ENCODE measurements at regions not wholly inside any gene's neighbourhood (a gene's known extent, or its start where the extent isn't known, plus 50 kb on each side); places are given as distances from the start of the nearest gene placed in this dataset.
A peak's percentile ranks its signal among the peaks of the same experiment; 100 is the strongest.

GRCh38 chr13:27007166-27007565 is 164.4 kb downstream of the USP12 start:
- Histone ChIP-seq H3K27ac (no peak overlapping the region), H3K27me3 (no peaks in the 10 kb centered on the region), H3K4me3 (peak overlapping the region; percentile 12 to 46 (median 30)), H3K36me3 (no peaks in the 10 kb centered on the region), H3K9me3 (no peaks in the 10 kb centered on the region), H3K4me1 (peaks cover 0 to 7% (median 0%) of the 10 kb centered on the region in 3 donors)
- ATAC-seq = peak; percentile 12 to 31 (median 18)
- FAIRE-seq = no peak
- 15 to 19% methylated on average over 12 of the region's 12 CpGs for WGBS, 2 donors
- peak in 3 of 6 donors; percentile 12 to 48 (median 44) for DNase-seq
- intact Hi-C loops (cut with DNase I) = loop anchor here in 1 of 3 donors (10.0 kb wide), 1 partner anchor 348 kb away; no protein-coding TSS in a partner anchor
- TF ChIP-seq CTCF (IDR thresholded peaks at IDR 0.05) = no peak

DNA sequence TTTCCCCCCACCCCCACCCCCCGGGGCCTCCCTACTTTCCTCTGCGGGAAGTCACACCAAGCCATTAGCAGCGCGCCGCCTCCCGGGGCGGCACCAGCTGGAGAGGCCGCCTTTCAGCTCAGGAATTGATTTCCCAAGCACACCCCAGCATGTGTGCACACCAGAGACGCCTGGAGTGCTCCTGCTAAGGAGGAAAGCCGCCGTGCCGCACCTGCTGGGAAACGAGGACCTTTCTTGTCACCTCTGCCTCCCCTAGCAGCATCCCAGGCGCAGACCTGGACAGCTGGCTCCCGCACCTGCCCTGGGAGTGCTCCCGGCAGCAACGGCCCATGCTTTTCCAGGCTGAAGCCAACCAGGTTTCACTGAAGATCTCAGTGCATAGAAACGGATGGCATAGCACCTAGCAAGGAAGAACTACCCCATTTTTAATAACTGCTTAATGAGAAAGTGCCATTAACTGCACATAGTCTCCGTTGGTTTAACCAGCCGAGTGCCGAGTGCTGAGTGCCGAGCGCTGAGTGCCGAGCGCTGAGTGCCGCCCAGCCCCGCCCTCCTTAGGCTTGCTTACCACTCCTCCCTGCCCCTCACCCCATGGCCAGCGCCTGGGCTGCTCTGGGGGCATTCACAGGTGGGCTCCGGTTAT is 165.0 kb downstream of the USP12 start:
- Histone ChIP-seq H3K27me3 (no peaks in the 10 kb centered on the region), H3K4me1 (peaks cover 0 to 7% (median 0%) of the 10 kb centered on the region in 3 donors), H3K9me3 (no peaks in the 10 kb centered on the region), H3K36me3 (no peaks in the 10 kb centered on the region), H3K27ac (no peak overlapping the region), H3K4me3 (peak overlapping the region; percentile 12 to 46 (median 30))
- intact Hi-C loops (cut with DNase I) = loop anchor here in 1 of 3 donors (10.0 kb wide), 1 partner anchor 348 kb away; no protein-coding TSS in a partner anchor
- 0 to 1% methylated on average over 29 of the region's 29 CpGs for WGBS, 2 donors
- peak; percentile 77 to 92 (median 90) for ATAC-seq
- DNase-seq = peak; percentile 33 to 79 (median 42)
- FAIRE-seq = no peak
- no peak for TF ChIP-seq CTCF (IDR thresholded peaks at IDR 0.05)

DNA sequence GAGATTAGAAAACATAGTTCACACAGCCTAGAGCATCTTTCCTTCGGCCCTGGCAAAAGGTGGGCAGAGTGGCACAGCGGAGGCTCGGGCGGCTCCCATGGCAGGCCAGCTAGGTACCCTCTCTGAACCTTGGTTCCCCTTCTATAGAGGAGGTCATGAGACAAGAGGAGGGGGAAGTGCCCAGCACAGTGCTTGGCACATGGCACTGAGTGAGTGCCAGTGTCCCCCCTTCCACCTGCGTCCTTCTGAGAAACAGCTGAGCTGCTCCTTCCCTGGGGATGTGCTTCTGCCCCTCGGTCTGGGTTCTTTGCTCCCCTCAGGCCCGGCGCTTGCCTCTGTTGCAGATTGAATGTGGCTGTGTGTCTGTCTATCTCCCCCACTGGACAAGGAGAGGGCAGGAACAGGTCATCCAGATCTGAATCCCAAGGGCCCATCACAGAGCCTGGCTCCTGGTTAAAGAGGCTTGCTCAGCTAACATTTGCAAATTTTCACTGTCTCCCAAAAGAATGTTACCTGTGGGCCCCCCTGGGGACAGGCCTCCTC is 165.6 kb downstream of the USP12 start:
- 69 to 71% methylated on average over 8 of the region's 8 CpGs for WGBS, 2 donors
- H3K4me1 ChIP-seq = peaks cover 0 to 7% (median 0%) of the 10 kb centered on the region in 3 donors
- DNase-seq = peak in 2 of 6 donors; percentile 7 to 39
- H3K27me3 ChIP-seq = no peaks in the 10 kb centered on the region
- H3K36me3 ChIP-seq = no peaks in the 10 kb centered on the region
- intact Hi-C loops (cut with DNase I) = loop anchor here in 1 of 3 donors (10.0 kb wide), 1 partner anchor 349 kb away; no protein-coding TSS in a partner anchor
- no peak for TF ChIP-seq CTCF (IDR thresholded peaks at IDR 0.05)
- no peak overlapping the region for H3K27ac ChIP-seq
- peak overlapping the region in 2 of 4 donors; percentile 40 to 46 for H3K4me3 ChIP-seq
- ATAC-seq = peak in 2 of 4 donors; percentile 5 to 17
- FAIRE-seq = no peak
- no peaks in the 10 kb centered on the region for H3K9me3 ChIP-seq

GRCh38 chr13:27005556-27005955 is 166.1 kb downstream of the USP12 start:
- ATAC-seq (peak in 2 of 4 donors; percentile 62 to 74), FAIRE-seq (no peak), DNase-seq (peak in 2 of 6 donors; percentile 8 to 41)
- no peak for TF ChIP-seq CTCF (IDR thresholded peaks at IDR 0.05)
- H3K4me3 ChIP-seq = no peak overlapping the region
- no peaks in the 10 kb centered on the region for H3K27me3 ChIP-seq
- intact Hi-C loops (cut with DNase I) = loop anchor here in 1 of 3 donors (10.0 kb wide), 1 partner anchor 349 kb away; no protein-coding TSS in a partner anchor
- no peaks in the 10 kb centered on the region for H3K36me3 ChIP-seq
- H3K27ac ChIP-seq = no peak overlapping the region
- H3K4me1 ChIP-seq = peaks cover 0 to 7% (median 0%) of the 10 kb centered on the region in 3 donors
- no peaks in the 10 kb centered on the region for H3K9me3 ChIP-seq
- 63 to 71% methylated on average over 9 of the region's 9 CpGs for WGBS, 2 donors

Data from pancreas (tissue), 10 donors.